Activated CD4-positive, alpha-beta T cell treated with anti-CD3 and anti-CD28 coated beads, Interleukin-2, amount 50 U/mL, for 48 hours (primary cell): ENCODE measurements at regions not wholly inside any gene's neighbourhood (a gene's known extent, or its start where the extent isn't known, plus 50 kb on each side); places are given as distances from the start of the nearest gene placed in this dataset.

Experiments
- DNase-seq, 2 experiments: peaks; one replicate each; pipeline ENCODE4 v3.0.0-alpha.2; 2020

- DNase-seq = no peak
These were observed 1826.2 kb upstream of the CDH6 start for GRCh38 chr5:29367176-29367833.

GRCh38 chr5:29351170-29351569 is 1842.3 kb upstream of the CDH6 start:
- DNase-seq = no peak

GRCh38 chr5:29337030-29337429 is 1856.5 kb upstream of the CDH6 start:
- DNase-seq = no peak

GRCh38 chr5:29321591-29321990 is 1871.9 kb upstream of the CDH6 start:
- DNase-seq = no peak

DNA sequence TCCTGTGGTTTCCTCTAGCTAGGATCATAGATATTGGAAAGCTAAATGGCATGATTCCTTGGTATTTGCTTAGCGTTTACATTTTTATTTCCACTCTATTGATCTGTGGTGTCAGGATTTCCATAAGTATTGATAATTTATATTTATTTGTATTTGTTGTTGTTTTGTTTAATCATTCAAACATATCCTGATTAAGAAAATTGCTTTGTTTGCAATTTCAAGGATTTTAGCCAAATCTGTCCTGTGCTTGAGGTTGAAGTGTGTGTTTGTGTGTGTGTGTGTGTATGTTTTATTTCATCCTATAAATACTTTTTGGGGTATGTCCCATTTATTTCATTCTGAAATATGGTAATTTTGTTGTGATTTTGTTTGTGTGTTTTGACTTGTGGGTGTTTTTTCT is 1884.1 kb upstream of the CDH6 start:
- no peak for DNase-seq

DNA sequence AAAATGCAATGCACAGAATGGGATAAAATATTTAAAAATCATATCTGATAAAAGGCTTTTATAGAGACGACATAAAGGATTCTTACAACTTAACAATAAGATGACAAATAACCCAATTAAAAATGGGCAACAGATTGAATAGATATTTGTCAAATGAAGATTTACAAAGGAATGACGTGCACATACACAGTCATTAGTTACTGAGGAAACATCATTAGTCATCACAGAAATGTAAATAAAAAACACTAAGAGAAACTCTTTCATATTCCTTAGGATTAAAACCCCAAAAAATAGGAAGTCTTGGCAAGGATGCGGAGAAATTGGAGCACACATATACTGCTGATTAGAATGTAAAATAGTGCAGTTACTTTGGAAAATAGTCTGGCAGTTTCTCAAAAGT is 1886.0 kb upstream of the CDH6 start:
- DNase-seq = no peak

GRCh38 chr5:29304545-29304944 is 1888.9 kb upstream of the CDH6 start:
- no peak for DNase-seq

GRCh38 chr5:29296548-29296947 is 1896.9 kb upstream of the CDH6 start:
- DNase-seq = no peak

DNA sequence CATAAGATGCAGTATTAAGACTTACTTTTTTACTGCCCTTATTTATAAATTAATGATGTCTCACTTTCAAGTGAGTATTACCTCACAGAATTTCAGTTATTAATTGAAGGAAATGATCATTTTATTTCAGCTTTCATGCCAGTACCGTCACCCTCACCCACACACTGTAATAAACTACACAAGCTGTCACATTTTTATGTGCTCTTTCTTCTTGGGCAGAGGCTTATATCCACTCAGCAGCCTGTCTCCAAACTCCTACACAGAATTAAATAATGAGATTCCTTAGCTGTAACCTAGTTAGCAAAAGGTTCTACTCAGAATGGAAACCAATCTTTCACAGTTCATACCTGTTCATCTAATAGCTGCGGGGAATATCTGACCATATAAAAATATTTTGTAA is 1915.8 kb upstream of the CDH6 start:
- DNase-seq = no peak

DNA sequence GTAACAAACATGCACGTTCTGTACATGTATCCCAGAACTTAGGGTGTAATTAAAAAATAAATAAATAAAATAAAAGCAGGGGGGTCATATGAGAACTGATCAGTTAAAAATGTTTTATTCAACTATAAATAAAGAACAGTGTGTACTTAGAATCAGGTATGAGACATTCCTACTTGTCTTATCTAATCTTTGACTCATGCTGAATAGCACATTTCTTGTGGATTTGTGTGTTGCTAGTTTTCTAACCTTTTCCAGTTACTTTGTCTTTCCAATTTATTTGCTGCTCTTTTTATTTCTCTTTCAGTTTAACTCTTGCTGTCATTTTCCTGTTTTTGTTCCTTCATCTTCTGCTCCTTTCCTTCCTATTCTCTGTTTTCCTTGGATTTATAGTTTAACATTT is 1917.1 kb upstream of the CDH6 start:
- DNase-seq = no peak

DNA sequence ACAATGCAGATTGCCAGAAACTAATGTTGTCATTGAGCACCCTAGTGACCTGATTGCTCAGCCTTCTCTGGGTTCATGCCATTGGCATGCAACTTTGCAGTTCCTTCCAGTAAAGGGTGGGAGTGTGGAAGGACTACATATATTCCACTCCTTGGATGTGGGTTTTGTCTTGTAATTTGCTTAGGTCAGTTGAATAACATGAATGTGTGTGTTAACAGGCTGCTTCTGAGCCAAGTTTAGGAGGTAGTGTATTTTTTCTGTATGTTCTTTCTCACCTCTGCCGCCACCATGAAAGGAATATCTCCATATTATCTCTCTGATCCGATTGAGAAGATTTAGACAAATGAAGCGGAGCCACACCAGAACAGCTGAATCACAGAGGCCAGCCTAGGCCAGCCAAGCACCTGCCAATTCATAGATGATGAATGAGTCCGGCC is 1929.6 kb upstream of the CDH6 start:
- no peak for DNase-seq

GRCh38 chr5:29262339-29263123 is 1931.0 kb upstream of the CDH6 start:
- no peak for DNase-seq

DNA sequence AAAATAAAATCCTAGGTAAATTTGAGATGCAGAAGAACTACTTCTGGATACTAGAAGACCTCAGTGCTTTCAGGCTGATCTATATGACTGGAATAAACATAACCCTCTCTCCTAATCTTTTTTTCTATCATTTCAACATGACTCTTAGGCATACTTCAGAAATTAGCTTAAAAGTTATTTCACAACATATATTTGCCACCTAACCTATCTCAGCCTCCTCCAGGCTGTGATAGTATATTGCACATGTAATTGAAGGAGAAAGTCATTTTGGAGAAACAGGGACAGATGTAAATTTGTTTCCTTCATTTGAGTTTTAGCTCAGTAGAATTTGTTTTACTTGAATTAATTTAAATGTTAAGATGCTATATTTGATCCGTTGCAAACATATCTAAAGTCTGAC is 1932.3 kb upstream of the CDH6 start:
- DNase-seq = no peak

- no peak for DNase-seq
These were observed 1941.1 kb upstream of the CDH6 start for GRCh38 chr5:29252390-29252789.

- no peak for DNase-seq
These were observed 1946.0 kb upstream of the CDH6 start for GRCh38 chr5:29247346-29248028.

- no peak for DNase-seq
These were observed 1953.1 kb upstream of the CDH6 start for GRCh38 chr5:29240379-29240778.

DNA sequence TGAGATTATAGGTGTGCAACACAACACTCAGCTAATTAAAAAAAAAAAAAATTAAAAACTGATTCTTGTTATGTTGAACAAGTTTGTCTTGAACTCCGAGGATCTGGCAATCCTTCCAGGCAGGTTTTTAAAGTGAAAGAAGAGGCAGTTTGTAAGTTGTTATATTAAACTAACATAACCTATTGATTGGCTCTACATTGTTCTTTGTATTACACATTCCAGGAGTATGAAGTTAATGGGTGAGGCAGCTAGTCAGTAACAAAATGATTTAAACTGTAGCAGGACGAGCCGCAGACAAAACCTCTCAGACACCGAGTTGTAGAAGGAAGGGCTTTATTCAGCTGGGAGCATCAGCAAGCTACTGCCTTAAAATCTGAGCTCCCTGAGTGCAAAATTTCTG is 1953.9 kb upstream of the CDH6 start:
- DNase-seq = no peak

GRCh38 chr5:29238115-29238514 is 1955.4 kb upstream of the CDH6 start:
- no peak for DNase-seq

DNA sequence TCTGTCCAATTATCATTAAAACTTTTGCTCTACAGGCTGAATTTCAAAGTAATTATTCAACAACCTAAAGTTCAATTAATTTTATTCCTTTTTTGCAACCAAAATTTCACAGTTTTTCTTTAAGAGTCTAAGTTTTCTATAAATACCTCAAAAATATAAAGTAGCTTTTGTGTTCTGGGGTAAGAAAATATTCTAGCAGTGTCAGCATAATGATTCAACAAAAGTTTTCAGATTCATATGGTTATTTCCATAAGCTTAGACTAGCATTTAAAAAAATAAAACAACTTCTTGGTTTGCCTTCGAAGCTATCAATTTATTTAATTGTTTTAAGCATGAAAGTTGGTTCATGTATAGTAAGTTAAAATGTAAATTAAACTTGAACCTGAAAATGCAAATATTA is 1962.3 kb upstream of the CDH6 start:
- DNase-seq = no peak

DNA sequence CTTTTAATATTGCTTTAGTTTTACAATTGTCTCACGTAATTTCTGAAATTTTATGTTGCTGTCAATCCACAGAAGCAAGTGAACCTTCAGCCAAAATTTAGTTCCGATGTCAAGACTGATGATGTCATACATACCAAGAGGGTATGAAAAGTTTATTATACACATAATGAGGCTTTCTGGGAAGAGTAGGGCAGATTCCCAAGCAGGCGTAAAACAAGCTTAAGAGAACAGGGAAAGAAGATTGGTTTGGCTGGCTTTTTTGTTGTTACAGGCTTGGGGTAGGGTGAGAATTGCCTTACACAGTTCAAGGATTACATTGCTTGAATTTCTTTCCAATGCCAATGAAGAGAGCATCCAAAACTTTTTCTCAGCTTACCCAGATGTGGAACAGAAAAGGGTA is 1962.9 kb upstream of the CDH6 start:
- DNase-seq = no peak

DNA sequence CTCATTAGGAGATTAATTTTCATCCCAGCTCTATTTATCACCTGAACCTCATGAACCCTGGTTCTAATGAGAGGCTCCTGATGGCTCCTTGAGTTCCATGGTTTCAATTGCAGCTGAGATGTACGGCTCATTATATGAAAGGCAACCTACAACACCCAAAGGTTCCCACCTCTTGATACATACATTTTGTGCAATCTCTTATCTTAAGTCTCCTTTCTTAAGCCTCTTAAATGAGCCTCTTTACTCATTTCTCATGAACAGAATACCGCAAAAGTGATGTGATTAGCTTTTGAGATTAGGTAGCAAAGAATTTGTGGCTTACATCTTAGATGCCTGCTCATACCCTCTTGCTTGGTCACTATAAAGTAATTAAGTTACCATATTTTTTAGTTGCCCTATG is 1964.0 kb upstream of the CDH6 start:
- DNase-seq = no peak

- DNase-seq = no peak
These were observed 1975.3 kb upstream of the CDH6 start for GRCh38 chr5:29218138-29218537.

DNA sequence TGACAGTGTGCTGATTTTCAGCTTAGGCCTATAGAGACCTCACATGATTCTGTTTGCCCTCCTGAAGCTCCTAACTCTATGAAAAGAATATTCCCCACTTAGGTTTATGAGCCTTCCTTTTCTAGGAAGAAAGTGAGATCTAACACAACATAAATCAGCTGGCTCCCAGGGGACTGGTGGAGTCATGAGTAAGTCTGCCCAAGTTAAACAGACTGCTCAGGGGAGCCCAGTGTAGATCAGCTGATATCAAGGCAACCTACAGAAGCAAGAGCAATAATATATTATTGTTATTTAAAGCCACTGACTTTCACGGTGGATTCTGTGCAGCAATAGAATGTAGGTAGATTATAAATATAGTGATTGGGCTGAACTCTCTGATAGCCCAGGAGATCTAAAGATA is 1978.6 kb upstream of the CDH6 start:
- DNase-seq = no peak

GRCh38 chr5:29213475-29213874 is 1980.0 kb upstream of the CDH6 start:
- no peak for DNase-seq
